ENCODE measurements at regions not wholly inside any gene's neighbourhood (a gene's known extent, or its start where the extent isn't known, plus 50 kb on each side); places are given as distances from the start of the nearest gene placed in this dataset.

DNA sequence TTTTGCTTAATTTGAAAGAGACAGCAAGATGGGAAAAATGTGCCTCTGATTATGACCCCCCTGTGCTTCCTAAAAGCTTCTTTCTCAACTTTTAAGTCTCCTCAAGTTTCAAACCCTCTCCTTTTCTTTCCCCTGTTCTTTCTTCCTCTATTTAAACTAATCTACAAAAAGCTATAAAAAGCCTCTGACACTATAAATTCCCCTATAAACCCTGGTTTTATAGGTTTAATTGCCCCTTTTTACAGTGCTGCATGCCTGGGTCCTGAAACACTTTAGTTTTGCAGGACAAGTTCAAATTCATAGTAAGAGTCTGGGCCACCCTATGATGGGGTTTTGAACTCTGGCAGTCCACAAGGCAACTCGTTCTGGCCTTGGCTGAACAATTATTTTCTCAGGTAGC is 510.9 kb upstream of the TBX3 start:
- Histone ChIP-seq H3K9me3 (no peaks in the 10 kb centered on the region), H3K4me1 (no peaks in the 10 kb centered on the region), H3K4me3 (no peak overlapping the region), H3K27me3 (no peaks in the 10 kb centered on the region), H3K27ac (no peak overlapping the region), H3K36me3 (no peaks in the 10 kb centered on the region)
- DNase-seq (no peak), ATAC-seq (no peak)
- TF ChIP-seq, protein P1, sequence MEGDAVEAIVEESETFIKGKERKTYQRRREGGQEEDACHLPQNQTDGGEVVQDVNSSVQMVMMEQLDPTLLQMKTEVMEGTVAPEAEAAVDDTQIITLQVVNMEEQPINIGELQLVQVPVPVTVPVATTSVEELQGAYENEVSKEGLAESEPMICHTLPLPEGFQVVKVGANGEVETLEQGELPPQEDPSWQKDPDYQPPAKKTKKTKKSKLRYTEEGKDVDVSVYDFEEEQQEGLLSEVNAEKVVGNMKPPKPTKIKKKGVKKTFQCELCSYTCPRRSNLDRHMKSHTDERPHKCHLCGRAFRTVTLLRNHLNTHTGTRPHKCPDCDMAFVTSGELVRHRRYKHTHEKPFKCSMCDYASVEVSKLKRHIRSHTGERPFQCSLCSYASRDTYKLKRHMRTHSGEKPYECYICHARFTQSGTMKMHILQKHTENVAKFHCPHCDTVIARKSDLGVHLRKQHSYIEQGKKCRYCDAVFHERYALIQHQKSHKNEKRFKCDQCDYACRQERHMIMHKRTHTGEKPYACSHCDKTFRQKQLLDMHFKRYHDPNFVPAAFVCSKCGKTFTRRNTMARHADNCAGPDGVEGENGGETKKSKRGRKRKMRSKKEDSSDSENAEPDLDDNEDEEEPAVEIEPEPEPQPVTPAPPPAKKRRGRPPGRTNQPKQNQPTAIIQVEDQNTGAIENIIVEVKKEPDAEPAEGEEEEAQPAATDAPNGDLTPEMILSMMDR (IDR thresholded peaks at IDR 0.05): no peak
- intact Hi-C loops (cut with DNase I): no loop called here

DNA sequence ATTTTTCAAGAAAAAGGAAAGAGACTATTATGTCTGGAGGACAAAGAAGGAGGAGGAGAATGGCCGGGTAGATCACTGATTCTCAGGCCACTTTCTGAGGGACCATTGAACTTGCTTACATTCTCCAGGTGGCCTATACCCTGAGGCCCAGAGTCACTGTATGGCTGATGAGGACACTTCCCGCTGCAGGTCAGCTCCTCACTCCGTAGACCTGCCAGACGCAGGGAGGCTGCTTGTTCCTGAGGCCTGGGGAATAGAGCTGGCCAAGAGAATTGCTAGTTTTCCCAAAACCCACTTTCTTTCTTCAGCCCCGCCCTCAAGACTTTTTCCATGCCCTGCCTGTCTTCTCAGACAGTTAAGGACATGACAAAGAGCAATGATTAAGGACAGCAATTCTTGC is 510.5 kb upstream of the TBX3 start:
- H3K27ac ChIP-seq: no peak overlapping the region
- no peak for DNase-seq
- no peaks in the 10 kb centered on the region for H3K36me3 ChIP-seq
- H3K27me3 ChIP-seq: no peaks in the 10 kb centered on the region
- ATAC-seq: no peak
- intact Hi-C loops (cut with DNase I): no loop called here
- no peaks in the 10 kb centered on the region for H3K4me1 ChIP-seq
- no peak overlapping the region for H3K4me3 ChIP-seq
- no peaks in the 10 kb centered on the region for H3K9me3 ChIP-seq
- TF ChIP-seq, protein P1 (IDR thresholded peaks at IDR 0.05): no peak

DNA sequence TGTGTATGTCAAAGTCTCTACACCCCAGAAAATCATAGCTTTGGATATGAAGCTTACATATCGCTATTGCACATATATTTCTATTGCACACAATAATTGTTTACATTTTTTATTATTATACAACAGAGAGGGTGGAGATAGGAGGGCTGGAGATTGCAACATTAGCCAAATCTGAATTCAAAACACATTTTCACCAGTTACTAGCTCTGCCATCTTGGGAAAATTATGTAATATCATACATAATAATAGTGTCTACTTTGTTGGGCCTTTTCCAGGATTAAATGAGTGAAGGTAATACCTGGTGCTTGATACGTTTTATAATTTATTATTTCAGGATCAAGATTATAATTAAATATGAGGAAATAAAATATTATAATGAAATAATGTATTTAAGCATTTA is 507.4 kb upstream of the TBX3 start:
- no peak for ATAC-seq

DNA sequence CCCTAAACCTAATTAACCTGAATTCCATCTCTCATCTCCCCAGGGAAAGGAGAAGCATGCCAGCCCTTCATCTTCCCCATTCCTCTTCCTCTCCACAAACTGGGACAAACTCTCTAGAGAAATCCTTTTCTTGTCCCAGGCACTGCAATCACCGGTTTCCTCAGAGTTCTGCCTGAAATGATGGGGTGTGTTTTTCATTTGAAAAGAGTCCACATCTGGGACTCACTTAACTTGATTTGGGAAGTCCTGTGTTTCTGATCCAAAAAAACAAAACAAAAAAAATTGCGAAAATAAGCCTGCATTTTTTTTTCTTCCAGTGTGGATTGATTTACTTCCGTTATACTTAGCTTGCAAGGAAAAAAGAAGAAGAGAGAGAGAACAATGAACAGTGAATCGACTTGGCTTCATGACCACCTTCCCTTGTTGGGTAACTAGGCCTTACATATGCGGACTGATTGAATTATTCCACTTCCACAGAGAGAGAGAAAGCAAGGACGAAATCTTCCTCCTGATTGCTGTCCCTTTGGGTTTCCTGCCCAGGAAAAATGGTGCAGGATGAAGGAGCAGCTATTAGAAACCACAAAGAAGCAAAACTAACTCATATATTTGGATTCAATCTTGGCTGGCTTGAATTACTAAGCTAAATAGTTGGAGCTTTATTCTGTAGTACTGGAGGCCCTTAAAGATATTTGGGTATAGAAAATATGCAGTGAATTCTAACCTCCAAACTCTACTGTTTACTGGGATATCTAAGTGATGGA is 506.2 kb upstream of the TBX3 start:
- no peaks in the 10 kb centered on the region for H3K9me3 ChIP-seq
- ATAC-seq: no peak
- H3K27me3 ChIP-seq: no peaks in the 10 kb centered on the region
- no peak overlapping the region for H3K4me3 ChIP-seq
- TF ChIP-seq, protein P1 (IDR thresholded peaks at IDR 0.05): no peak
- no peak for DNase-seq
- no peaks in the 10 kb centered on the region for H3K36me3 ChIP-seq
- H3K4me1 ChIP-seq: no peaks in the 10 kb centered on the region
- intact Hi-C loops (cut with DNase I): no loop called here
- H3K27ac ChIP-seq: no peak overlapping the region

More for the DNA sequence above, 507.4 kb upstream of the TBX3 start:
- intact Hi-C loops (cut with DNase I): no loop called here
- H3K4me1 ChIP-seq: no peaks in the 10 kb centered on the region
- H3K4me3 ChIP-seq: no peak overlapping the region
- H3K27ac ChIP-seq: no peak overlapping the region
- H3K27me3 ChIP-seq: no peaks in the 10 kb centered on the region
- H3K36me3 ChIP-seq: no peaks in the 10 kb centered on the region
- no peaks in the 10 kb centered on the region for H3K9me3 ChIP-seq
- no peak for DNase-seq
- TF ChIP-seq, protein P1 (IDR thresholded peaks at IDR 0.05): no peak

DNA sequence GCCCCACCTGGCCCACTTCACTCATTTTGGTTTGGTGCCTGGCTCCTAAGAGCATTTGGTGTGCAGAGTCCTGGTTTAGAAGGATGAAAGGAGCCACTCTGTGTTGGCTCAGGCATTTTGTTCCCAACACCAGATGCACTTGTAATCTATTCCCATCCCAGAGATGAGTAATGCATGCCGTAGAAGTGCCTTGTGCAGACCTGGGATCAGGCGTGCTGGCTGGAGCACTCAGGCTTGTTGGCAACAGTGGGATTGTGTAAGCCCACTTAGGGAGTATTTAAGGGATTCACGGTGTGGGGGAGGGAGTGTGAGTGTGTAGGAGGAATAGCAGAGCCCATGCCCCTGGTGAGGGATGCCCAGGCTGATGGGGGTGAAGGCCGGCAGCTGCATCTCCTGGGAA is 501.5 kb upstream of the TBX3 start:
- no peaks in the 10 kb centered on the region for H3K9me3 ChIP-seq
- intact Hi-C loops (cut with DNase I): no loop called here

More for the DNA sequence above, 501.5 kb upstream of the TBX3 start:
- H3K4me3 ChIP-seq: no peak overlapping the region
- TF ChIP-seq, protein P1 (IDR thresholded peaks at IDR 0.05): no peak
- no peaks in the 10 kb centered on the region for H3K4me1 ChIP-seq
- DNase-seq: no peak
- no peak for ATAC-seq
- H3K27ac ChIP-seq: no peak overlapping the region
- H3K27me3 ChIP-seq: no peaks in the 10 kb centered on the region
- no peaks in the 10 kb centered on the region for H3K36me3 ChIP-seq
